ENCODE measurements at regions not wholly inside any gene's neighbourhood (a gene's known extent, or its start where the extent isn't known, plus 50 kb on each side); places are given as distances from the start of the nearest gene placed in this dataset.
"Not testable (repeated sequence)": the region's sequence is repeated elsewhere in the genome, so short reads cannot be mapped to it uniquely, and the experiment has no call there.

- no peak for DNase-seq
Measured at GRCh38 chrX:113048896-113049295, 208.3 kb upstream of the AMOT start.

GRCh38 chrX:113048480-113048879 lies 207.8 kb upstream of the AMOT start:
- DNase-seq, result no peak

- no peak for DNase-seq
Measured at GRCh38 chrX:113033966-113034680, 193.5 kb upstream of the AMOT start.

DNA sequence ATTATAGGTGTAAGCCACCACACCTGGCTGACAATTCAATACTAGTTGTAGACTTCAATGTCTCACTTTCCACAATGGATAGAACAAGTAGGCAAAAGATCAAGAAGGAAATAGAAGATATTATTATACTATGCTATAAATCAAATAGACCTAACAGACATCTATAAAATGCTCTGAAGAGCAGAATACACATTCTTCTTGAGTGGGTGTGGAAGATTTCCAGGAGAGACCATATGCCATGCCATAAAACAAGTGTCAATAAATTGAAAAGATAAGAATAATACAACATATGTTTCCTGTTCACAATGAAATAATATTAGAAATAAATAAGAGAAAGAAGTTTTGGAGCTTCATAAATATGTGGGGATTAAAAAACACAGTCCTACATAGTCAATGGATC lies 179.3 kb upstream of the AMOT start:
- no peak for DNase-seq

GRCh38 chrX:113009837-113010236 lies 169.2 kb upstream of the AMOT start:
- DNase-seq, result no peak

DNA sequence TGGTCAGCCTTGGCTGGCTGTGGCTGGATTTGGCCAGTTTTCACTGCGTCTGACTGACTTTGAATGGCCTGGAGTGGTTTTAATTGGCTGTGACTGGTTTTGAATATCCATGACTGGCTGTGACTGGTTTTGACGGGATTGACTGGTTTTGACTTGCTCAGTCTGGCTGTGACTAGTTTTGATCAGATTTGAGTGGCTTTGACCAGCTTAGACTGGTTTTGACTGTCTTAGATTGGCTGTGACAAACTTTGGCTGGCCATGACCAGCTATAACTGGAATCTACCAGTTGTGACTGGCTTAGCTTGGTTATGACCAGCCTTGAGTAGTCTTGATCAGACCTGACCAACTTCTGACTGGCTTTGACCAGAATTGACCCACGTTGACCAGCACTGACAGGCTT lies 168.4 kb upstream of the AMOT start:
- no peak for DNase-seq

DNA sequence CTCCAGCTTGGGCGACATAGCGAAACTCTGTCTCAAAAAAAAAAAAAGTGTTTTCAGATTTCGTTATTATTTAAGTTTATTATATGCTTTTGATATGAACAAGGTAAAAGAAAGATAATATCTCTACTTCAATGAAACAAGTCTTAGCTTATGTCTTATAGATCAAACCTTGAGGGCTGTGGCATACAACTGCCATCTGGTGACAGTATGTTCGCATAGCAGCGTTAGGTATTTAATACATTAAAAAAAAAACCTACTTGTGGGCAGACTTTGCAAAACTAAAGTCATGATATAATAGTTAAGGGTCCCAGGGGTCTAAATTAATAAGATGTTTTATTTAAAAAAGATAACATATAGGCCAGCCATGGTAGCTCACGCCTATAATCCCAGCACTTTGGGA lies 161.2 kb upstream of the AMOT start:
- no peak for DNase-seq

- DNase-seq, result no peak
Measured at GRCh38 chrX:112997991-112998390, 157.4 kb upstream of the AMOT start.

- DNase-seq, result no peak
Measured at GRCh38 chrX:112991801-112992200, 151.2 kb upstream of the AMOT start.

- DNase-seq, result no peak
Measured at GRCh38 chrX:112979879-112980278, 139.2 kb upstream of the AMOT start.

DNA sequence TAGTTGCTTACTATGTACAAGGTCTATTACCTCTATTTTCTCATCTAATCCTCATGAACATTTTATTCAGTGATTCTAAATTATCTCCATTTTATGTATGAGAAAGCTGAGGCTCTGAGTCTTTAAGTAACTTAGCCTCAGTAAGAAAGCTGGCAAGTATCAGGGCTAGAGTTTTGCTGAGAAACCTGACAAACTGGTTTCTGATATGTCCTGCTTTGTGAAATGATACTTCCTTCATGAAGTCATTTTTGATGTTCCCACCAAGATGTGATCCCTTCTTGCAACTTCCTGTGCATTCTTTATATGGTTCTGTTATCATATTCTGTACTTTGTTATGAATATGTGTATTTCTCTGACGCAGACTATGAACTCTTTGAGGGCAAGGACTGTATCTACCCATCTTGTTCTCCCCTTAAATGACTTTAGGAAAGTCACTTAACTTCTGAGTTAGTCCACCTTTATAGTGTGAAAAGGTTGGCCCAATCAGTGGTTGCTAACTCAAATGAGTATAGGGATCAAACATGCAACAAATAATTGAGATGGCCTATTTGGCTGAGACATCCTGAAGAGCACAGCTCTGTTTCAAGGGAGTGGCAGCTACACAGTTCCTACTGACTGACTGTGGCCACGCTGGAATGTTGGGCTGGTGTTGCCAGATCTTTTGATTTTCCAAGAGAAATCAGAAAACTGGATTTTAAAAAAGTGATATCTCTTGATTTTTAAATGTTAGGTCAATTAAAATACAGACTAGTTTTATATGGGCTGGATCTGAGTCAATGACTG lies 127.9 kb upstream of the AMOT start:
- DNase-seq, result no peak

GRCh38 chrX:112967903-112968302 lies 127.3 kb upstream of the AMOT start:
- no peak for DNase-seq

GRCh38 chrX:112967341-112967740 lies 126.7 kb upstream of the AMOT start:
- DNase-seq, result no peak

DNA sequence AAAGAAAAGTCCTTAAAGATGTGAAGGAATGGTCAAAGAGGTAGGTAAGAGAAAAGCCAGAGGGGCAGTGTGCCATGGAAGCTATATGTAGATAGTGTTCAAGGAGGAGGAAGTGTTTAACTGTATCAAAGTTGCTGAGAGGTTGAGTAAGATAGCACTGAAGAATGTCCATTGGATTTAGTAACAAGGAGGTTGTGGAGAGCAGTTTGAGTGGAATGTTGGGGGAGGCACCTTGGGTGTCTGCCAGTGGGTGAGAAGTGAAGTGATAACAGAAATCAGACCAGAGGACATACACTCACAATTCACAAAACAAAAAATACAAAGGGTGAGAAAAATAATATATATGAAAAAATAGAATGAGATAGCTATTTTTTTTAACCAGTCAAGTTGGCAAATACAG lies 121.3 kb upstream of the AMOT start:
- DNase-seq, result no peak

DNA sequence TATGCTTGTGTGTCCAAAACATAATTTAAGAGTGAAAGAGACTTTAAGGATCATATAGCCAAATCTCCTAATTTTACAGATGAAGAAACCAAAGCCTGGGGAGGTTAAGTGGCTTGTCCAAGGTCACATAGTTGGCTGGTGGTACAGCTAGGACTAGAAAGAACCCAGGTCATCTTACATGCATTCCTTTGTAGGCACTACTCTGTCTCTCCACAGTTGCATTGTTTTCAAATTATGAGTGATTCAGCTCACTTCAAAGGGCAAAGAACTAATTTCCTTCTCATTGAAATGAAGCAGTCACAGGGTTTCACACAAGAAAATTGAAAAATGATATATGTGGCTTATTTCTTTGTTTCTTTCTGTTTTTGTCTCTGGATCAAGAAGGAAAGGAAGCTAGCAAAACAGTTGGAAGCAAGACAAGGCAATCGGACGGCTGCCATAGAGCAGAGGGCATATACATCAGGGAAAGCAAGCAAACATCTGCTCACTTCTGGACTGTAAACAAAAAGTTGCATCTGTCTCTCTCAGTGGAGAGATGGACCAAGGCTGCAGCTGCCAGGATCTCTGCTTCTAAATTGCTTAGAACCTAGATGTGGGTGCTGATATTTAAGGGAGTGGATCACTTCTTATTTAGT lies 107.5 kb upstream of the AMOT start:
- DNase-seq, result no peak

GRCh38 chrX:112946227-112946626 lies 105.6 kb upstream of the AMOT start:
- no peak for DNase-seq

DNA sequence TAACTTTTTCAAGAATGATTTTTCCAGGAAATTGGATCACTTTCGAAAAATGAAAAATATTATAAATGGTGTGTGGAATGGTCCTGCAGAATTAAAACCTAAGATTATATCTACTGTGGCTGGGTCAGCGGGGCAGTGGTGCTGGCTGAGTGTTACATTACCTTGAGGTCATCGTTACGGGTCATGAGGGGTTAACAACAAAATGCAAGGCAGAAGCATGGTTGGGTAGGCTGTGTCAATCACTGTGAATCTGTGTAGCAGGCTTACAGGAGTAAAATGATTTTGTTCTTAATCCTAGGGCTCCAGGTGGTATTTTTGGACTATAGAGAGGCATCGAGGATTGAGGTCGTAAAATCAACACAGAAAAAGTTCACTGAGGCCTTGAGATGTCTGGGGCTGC lies 105.2 kb upstream of the AMOT start:
- DNase-seq, result peak; percentile 32

DNA sequence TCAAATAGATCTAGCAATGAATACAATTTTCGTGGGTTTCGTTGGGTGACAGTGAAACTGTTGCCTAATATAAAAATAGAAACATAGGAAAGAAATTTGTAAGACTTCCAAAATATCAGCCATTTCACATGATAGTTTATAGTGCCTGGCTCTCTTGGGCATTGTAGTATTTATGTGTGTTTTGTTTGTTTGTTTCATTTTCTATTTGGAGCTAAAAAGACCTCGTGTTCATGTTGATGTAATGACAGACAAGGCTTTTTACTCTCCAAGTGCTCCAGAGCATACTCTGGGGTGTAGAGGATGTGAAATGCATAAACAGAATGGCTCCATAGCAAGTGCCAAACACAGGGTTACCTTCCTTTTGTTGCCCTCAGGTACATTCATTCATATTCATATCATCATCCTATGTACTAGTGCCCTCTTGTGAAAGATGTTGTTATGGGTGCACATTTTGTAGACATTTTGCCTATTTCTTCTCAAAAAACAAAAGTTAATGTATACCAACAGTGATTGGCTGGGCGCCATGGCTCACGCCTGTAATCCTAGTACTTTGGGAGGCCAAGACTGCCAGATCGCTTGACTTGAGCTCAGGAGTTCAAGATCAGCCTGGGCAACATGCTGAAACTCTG lies 100.7 kb upstream of the AMOT start:
- no peak for DNase-seq

DNA sequence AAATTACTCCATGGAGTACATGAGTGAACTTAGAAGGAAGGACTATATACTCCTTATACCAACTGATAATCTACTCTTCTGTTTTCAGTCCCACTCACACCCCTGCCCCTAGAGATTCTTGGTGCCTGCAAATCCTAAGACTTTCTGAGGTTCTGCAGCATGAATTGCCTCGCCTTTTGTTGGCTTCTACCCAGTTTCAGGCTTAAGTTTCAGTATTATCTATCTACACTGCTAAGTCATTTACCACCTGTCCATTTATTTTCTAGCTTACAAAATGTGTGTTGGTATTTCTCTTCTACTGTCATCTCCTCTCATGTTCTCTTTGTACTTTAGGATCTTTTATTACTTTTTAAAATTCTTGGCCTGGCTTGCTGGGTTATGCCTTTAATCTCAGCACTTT lies 94.4 kb upstream of the AMOT start:
- DNase-seq, result no peak

DNA sequence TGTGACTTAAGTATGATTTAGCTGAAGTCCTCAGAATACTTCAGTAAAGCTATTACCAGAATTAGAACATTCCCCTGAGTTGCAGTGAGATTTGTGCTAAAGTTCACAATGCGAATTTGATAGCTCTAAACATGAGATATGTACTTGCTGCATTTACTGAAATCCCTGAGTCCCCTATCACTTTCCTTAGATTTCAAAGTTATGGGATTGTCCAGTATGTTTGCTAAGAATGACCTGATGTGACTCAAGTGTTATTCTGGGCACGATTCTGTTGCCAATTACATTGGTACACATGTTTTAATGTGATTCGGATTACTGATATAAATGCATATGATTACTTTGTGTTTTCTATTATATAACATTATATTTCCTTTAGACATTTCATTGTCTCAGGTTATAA lies 91.3 kb upstream of the AMOT start:
- DNase-seq, result no peak

DNA sequence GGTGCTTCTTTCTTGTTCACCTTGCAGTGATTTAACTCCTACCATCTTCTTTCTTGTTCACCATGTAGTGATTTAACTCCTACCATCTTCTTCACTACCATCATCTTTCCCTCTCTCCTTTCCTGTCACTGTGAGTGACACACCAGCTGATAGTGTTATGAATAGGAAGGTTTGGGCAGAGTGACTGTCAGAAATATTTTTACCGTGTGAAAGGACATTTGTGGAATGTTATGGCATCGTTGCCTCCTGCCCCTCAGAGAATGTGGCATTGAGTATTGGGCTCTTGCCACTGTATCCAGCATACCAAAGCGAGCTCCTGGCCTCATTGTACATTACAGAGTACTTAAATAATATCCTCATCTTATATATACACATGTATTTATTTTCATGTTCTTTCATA lies 90.8 kb upstream of the AMOT start:
- no peak for DNase-seq

- DNase-seq, result not testable (repeated sequence)
Measured at GRCh38 chrX:112923381-112923780, 82.8 kb upstream of the AMOT start.

DNA sequence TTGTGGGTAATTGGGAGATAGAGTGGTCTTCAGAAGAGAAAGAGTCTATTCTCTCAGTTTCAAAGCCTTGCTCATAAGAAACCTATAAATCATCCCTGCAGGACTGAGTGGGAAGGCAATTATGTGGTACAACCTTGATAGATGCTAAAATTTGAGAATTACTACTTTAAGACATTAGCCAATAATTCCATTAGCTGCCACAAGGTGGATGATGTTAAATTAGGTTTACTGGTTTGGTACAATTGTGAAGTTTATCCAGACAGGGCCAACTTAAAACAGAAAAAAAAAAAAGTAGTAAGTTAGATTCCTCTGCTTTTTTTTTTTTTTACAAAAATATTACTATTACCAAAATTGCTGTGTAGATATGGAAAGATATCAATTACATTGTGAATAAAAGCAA lies 73.2 kb upstream of the AMOT start:
- DNase-seq, result no peak
